ENCODE measurements at regions not wholly inside any gene's neighbourhood (a gene's known extent, or its start where the extent isn't known, plus 50 kb on each side); places are given as distances from the start of the nearest gene placed in this dataset.
A peak's percentile ranks its signal among the peaks of the same experiment; 100 is the strongest.

- peak; percentile 88 for DNase-seq (ENCODE audit: low read depth, low spot score)
Measured at GRCh38 chr18:2104620-2105462, 466.5 kb downstream of the METTL4 start.

- DNase-seq (ENCODE audit: low read depth, low spot score) = no peak
Measured at GRCh38 chr18:2108591-2108990, 462.7 kb downstream of the METTL4 start.

- no peak for DNase-seq (ENCODE audit: low read depth, low spot score)
Measured at GRCh38 chr18:2111456-2111855, 459.8 kb downstream of the METTL4 start.

GRCh38 chr18:2112435-2113045 is 458.8 kb downstream of the METTL4 start:
- no peak for DNase-seq (ENCODE audit: low read depth, low spot score)

- no peak for DNase-seq (ENCODE audit: low read depth, low spot score)
Measured at GRCh38 chr18:2114289-2114688, 457.0 kb downstream of the METTL4 start.

GRCh38 chr18:2114765-2115164 is 456.5 kb downstream of the METTL4 start:
- no peak for DNase-seq (ENCODE audit: low read depth, low spot score)

GRCh38 chr18:2121224-2121623 is 450.1 kb downstream of the METTL4 start:
- DNase-seq (ENCODE audit: low read depth, low spot score) = peak; percentile 23

GRCh38 chr18:2123077-2123476 is 448.2 kb downstream of the METTL4 start:
- no peak for DNase-seq (ENCODE audit: low read depth, low spot score)

GRCh38 chr18:2134364-2134763 is 436.9 kb downstream of the METTL4 start:
- no peak for DNase-seq (ENCODE audit: low read depth, low spot score)

GRCh38 chr18:2135309-2135708 is 436.0 kb downstream of the METTL4 start:
- DNase-seq (ENCODE audit: low read depth, low spot score) = no peak

GRCh38 chr18:2138552-2138951 is 432.8 kb downstream of the METTL4 start:
- no peak for DNase-seq (ENCODE audit: low read depth, low spot score)

- DNase-seq (ENCODE audit: low read depth, low spot score) = no peak
Measured at GRCh38 chr18:2139691-2140090, 431.6 kb downstream of the METTL4 start.

- no peak for DNase-seq (ENCODE audit: low read depth, low spot score)
Measured at GRCh38 chr18:2143636-2144035, 427.7 kb downstream of the METTL4 start.

GRCh38 chr18:2144811-2145210 is 426.5 kb downstream of the METTL4 start:
- DNase-seq (ENCODE audit: low read depth, low spot score) = peak; percentile 18

GRCh38 chr18:2146092-2146491 is 425.2 kb downstream of the METTL4 start:
- no peak for DNase-seq (ENCODE audit: low read depth, low spot score)

GRCh38 chr18:2146754-2147153 is 424.6 kb downstream of the METTL4 start:
- DNase-seq (ENCODE audit: low read depth, low spot score) = no peak

- DNase-seq (ENCODE audit: low read depth, low spot score) = no peak
Measured at GRCh38 chr18:2147476-2148230, 423.7 kb downstream of the METTL4 start.

GRCh38 chr18:2148823-2149222 is 422.5 kb downstream of the METTL4 start:
- no peak for DNase-seq (ENCODE audit: low read depth, low spot score)

- DNase-seq (ENCODE audit: low read depth, low spot score) = no peak
Measured at GRCh38 chr18:2150566-2150965, 420.7 kb downstream of the METTL4 start.

- DNase-seq (ENCODE audit: low read depth, low spot score) = no peak
Measured at GRCh38 chr18:2154278-2154677, 417.0 kb downstream of the METTL4 start.

GRCh38 chr18:2164644-2165550 is 406.4 kb downstream of the METTL4 start:
- no peak for DNase-seq (ENCODE audit: low read depth, low spot score)

Measured in ELF-1 (cell line).